HG02678 (cell line): ENCODE measurements at regions not wholly inside any gene's neighbourhood (a gene's known extent, or its start where the extent isn't known, plus 50 kb on each side); places are given as distances from the start of the nearest gene placed in this dataset.

Experiments
- ATAC-seq: cut with Tn5 transposase; IDR thresholded peaks from one replicate; pipeline ENCODE4 v1.9.1; 2021; ENCODE audit warnings: mild to moderate bottlenecking, moderate library complexity; ENCODE audit not compliant: unreplicated experiment

GRCh38 chr2:142180820-142181533 lies 50.2 kb upstream of the LRP1B start:
- no peak for ATAC-seq
